ENCODE measurements at regions not wholly inside any gene's neighbourhood (a gene's known extent, or its start where the extent isn't known, plus 50 kb on each side); places are given as distances from the start of the nearest gene placed in this dataset.
"Not testable (repeated sequence)": the region's sequence is repeated elsewhere in the genome, so short reads cannot be mapped to it uniquely, and the experiment has no call there.

DNA sequence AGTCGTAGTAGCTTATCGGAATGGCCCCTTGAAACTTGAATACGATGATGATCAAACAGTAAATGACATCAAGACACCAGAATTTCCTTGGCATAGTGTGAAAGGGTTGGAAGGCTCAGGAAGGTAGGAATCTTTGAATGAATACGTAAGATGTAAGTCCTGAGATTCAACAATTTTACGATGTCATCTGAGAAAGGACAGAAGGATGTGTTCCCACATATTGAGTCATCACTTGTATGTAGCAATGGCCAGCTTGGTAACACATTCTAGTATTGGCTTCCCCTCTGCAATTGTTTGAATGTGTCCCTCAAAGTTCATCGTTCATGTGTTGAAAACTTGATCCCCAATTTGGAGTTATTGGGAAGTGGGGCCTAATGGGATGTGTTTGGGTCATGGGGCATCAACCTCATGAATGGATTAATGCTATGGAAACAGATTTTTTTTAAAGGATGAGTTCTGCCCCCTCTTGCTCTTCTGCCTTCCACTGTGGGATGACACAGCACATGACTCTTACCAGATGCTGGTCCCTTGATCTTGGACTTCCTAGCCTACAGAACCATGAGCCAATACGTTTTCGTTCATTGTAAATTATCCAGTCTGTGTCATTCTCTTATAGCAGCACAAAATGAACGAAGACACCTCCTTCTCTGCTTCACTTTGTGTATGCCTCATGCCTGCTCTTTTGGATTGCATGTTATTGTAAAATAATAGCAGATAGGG is 284.6 kb downstream of the BCAT1 start:
- DNase-seq = no peak

DNA sequence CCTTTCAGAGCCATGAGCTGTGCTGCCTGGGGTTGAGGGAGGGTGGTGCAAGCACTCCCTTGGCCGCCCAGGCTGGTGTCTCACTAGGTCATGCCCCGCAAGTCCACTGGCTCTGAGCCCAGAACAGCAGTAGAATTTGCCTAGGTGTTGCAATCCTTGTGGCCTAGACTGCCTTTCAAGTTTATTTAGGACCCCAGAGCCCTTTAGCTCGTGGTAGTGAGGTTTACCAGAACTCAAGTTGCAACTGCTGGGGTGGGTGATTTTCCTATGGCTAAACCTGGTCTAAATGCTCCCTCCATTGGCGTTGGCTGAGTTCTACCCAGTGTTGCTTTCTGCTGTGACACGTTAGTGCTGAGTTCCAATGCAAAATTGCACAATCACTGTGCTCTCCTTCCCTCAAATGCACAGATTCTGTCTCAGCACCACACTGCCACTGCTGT is 287.2 kb downstream of the BCAT1 start:
- DNase-seq = no peak

- no peak for DNase-seq
Measured at GRCh38 chr12:24659016-24659415, 289.9 kb downstream of the BCAT1 start.

- DNase-seq = not testable (repeated sequence)
Measured at GRCh38 chr12:24654344-24654743, 294.6 kb downstream of the BCAT1 start.

GRCh38 chr12:24649634-24650033 is 299.3 kb downstream of the BCAT1 start:
- no peak for DNase-seq

DNA sequence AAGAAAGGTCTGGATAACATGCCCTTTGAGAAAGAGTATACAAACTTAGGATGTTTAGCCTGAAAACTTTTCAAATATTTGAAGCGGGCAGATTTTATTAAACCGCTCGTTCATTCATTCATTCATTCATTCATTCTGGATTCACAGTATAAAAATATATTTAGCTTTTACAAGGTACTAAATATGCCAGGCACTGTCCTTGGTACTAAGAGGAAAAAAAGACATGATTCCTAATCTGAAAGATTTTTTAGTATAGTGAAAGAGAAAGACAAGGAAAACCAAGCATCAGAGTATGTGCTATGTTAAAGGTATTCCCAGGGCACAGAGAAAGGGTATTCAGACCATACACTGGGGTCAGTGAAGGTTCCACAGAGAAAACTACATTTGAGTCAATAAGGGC is 299.7 kb downstream of the BCAT1 start:
- DNase-seq = no peak

- no peak for DNase-seq
Measured at GRCh38 chr12:24645254-24645653, 303.6 kb downstream of the BCAT1 start.

- no peak for DNase-seq
Measured at GRCh38 chr12:24643120-24644119, 305.5 kb downstream of the BCAT1 start.

- DNase-seq = no peak
Measured at GRCh38 chr12:24639641-24640040, 309.3 kb downstream of the BCAT1 start.

- DNase-seq = no peak
Measured at GRCh38 chr12:24632466-24632865, 316.4 kb downstream of the BCAT1 start.

GRCh38 chr12:24631676-24632426 is 317.1 kb downstream of the BCAT1 start:
- DNase-seq = no peak

GRCh38 chr12:24630856-24631255 is 318.0 kb downstream of the BCAT1 start:
- no peak for DNase-seq

- DNase-seq = no peak
Measured at GRCh38 chr12:24630446-24630845, 318.5 kb downstream of the BCAT1 start.

GRCh38 chr12:24625103-24625502 is 323.8 kb downstream of the BCAT1 start:
- no peak for DNase-seq

DNA sequence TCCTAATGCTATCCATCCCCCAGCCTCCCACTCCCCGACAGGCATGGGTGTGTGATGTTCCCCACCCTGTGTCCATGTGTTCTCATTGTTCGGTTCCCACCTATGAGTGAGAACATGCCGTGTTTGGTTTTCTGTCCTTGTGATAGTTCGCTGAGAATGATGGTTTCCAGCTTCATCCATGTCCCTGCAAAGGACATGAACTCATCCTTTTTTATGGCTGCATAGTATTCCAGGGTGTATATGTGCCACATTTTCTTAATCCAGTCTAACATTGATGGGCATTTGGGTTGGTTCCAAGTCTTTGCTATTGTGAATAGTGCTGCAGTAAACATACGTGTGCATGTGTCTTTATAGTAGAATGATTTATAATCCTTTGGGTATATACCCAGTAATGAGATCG is 328.9 kb downstream of the BCAT1 start:
- not testable (repeated sequence) for DNase-seq

- no peak for DNase-seq
Measured at GRCh38 chr12:24617471-24617870, 331.4 kb downstream of the BCAT1 start.

GRCh38 chr12:24615967-24616411 is 332.9 kb downstream of the BCAT1 start:
- peak; percentile 51 for DNase-seq

DNA sequence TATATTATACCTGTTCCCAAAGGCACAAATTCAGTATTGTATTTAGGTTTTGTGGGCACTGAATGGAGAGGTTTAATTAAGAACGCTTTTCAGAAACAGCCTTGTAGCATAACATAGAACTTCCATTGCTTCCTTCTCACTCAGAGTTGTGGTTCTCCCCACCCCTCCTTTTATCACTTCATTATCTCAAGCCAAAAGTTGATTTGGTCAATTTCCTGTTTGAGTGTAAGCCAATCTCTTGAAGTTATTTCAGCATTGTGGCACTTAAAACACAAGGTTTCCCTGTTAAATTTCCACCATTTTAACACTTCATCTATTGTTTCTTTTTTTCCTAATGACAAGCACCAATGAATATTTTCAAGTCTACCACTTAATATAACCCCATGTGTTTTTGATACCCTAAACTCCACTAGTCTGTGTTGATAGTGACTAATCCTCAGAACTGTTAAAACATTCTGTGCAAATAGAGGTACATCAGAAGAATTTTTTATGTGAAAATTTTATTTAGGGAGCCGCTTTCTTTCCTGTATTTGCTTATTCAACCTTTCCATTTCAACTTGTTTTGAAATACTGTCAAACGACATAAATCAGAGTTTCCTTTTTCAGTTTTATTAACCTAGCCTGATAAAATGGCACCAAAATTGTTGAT is 340.1 kb downstream of the BCAT1 start:
- DNase-seq = no peak

DNA sequence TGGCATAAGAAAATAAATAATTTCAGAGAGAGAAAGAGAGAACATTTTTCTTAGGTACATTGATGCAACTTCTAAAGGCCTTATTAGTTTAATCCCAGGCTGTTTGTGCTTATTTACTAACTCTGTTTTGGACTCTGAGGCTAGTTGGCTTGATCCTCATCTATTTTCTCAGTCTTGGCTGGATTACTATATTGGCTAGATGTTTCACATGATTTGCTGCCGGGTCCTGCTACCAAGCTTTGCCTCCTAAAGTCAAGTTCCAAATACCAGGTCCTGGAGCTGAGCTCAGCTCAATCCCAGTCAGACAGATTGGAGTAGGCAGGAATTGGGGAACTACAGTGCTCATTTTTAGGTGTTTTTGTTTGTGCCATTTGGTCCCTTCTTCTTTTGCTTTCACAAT is 340.8 kb downstream of the BCAT1 start:
- DNase-seq = no peak

DNA sequence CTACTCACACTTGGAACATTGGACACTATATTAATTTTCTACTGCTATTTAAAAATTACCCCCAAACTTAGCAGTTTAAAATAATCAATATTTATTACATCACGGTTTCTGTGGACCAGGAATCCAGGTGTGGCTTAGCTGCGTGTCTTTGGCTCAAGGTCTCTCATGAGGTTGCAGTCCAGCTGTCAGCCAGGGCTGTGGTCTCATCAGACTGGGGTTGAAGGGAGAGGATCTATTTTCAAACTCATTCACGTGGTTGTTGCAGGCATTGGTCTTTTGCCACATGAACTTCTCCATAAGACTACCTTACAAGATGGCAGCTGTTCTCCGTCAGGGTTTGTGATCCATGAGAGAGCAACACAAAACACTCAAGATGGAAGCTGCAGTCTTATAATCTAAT is 343.0 kb downstream of the BCAT1 start:
- DNase-seq = no peak

- DNase-seq = no peak
Measured at GRCh38 chr12:24605466-24605865, 343.4 kb downstream of the BCAT1 start.

DNA sequence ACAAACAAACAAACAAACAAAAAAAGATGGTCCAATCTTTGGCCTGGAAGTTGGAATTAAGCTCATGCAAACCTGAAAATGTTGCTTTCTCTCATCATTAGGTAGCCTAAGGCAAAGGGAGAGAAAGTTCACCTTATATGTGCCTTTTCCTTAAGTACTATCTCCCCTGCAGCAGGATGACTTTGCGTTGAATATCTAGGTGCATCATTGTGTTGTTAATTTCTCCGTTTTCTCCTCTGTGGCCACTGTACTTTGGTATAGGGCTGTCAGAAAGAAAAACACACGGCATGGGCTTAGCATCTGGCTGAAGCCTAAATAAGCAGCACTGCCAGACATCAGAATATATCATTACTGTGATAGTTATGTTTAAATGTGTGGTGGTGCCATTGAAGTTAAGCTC is 345.5 kb downstream of the BCAT1 start:
- no peak for DNase-seq

- DNase-seq = no peak
Measured at GRCh38 chr12:24600996-24601395, 347.9 kb downstream of the BCAT1 start.
